ENCODE measurements at regions not wholly inside any gene's neighbourhood (a gene's known extent, or its start where the extent isn't known, plus 50 kb on each side); places are given as distances from the start of the nearest gene placed in this dataset.

DNA sequence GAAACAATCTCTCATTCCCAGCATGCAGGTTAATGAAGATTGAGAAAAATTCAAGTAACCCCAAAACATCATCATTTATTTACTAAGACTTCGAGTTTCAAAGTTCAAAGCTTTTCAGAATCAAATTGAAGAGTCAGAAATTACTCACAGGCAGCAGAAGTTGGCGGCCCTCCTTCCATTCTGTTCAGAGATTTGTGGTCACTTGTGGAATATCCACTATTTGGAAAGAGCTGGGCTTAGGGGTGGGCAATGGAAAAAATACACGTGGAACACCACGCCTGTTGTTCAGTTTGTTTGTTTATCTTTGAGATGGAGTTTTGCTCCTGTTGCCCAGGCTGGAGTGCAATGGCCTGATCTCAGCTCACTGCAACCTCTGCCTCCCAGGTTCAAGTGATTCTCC, 108.6 kb upstream of the NAA20 start:
- TF ChIP-seq, protein P1, sequence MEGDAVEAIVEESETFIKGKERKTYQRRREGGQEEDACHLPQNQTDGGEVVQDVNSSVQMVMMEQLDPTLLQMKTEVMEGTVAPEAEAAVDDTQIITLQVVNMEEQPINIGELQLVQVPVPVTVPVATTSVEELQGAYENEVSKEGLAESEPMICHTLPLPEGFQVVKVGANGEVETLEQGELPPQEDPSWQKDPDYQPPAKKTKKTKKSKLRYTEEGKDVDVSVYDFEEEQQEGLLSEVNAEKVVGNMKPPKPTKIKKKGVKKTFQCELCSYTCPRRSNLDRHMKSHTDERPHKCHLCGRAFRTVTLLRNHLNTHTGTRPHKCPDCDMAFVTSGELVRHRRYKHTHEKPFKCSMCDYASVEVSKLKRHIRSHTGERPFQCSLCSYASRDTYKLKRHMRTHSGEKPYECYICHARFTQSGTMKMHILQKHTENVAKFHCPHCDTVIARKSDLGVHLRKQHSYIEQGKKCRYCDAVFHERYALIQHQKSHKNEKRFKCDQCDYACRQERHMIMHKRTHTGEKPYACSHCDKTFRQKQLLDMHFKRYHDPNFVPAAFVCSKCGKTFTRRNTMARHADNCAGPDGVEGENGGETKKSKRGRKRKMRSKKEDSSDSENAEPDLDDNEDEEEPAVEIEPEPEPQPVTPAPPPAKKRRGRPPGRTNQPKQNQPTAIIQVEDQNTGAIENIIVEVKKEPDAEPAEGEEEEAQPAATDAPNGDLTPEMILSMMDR (IDR thresholded peaks at IDR 0.05; ENCODE audit: insufficient read depth, low read depth, low read length), result no peak
- TF ChIP-seq EZH2 (IDR thresholded peaks at IDR 0.05; ENCODE audit: insufficient read depth, low read length), result no peak
